HG03439 (cell line): ENCODE measurements at regions not wholly inside any gene's neighbourhood (a gene's known extent, or its start where the extent isn't known, plus 50 kb on each side); places are given as distances from the start of the nearest gene placed in this dataset.
"Not testable (repeated sequence)": the region's sequence is repeated elsewhere in the genome, so short reads cannot be mapped to it uniquely, and the experiment has no call there.

ENCODE experiments used
- ATAC-seq: cut with Tn5 transposase; IDR thresholded peaks from one replicate; pipeline ENCODE4 v1.9.1; 2021; ENCODE audit warnings: mild to moderate bottlenecking, moderate library complexity; ENCODE audit not compliant: unreplicated experiment

- ATAC-seq = no peak
Observed at GRCh38 chrX:81857192-81857591, 655.3 kb downstream of the SH3BGRL start.

GRCh38 chrX:81866873-81867272 is 665.0 kb downstream of the SH3BGRL start:
- no peak for ATAC-seq

- no peak for ATAC-seq
Observed at GRCh38 chrX:81868979-81869378, 667.1 kb downstream of the SH3BGRL start.

- no peak for ATAC-seq
Observed at GRCh38 chrX:81874807-81875206, 672.9 kb downstream of the SH3BGRL start.

- no peak for ATAC-seq
Observed at GRCh38 chrX:81875800-81876199, 673.9 kb downstream of the SH3BGRL start.

GRCh38 chrX:81876437-81876836 is 674.5 kb downstream of the SH3BGRL start:
- ATAC-seq = no peak

- no peak for ATAC-seq
Observed at GRCh38 chrX:81890521-81890920, 688.6 kb downstream of the SH3BGRL start.

- ATAC-seq = no peak
Observed at GRCh38 chrX:81900522-81900921, 698.6 kb downstream of the SH3BGRL start.

- ATAC-seq = no peak
Observed at GRCh38 chrX:81925812-81926211, 723.9 kb downstream of the SH3BGRL start.

GRCh38 chrX:81945911-81946310 is 744.0 kb downstream of the SH3BGRL start:
- not testable (repeated sequence) for ATAC-seq

GRCh38 chrX:81957318-81957717 is 755.4 kb downstream of the SH3BGRL start:
- no peak for ATAC-seq

GRCh38 chrX:81957900-81958545 is 756.1 kb downstream of the SH3BGRL start:
- no peak for ATAC-seq

GRCh38 chrX:81959964-81960363 is 758.1 kb downstream of the SH3BGRL start:
- ATAC-seq = no peak

- not testable (repeated sequence) for ATAC-seq
Observed at GRCh38 chrX:81974413-81974812, 772.5 kb downstream of the SH3BGRL start.

GRCh38 chrX:81979806-81980515 is 778.1 kb downstream of the SH3BGRL start:
- ATAC-seq = no peak

- not testable (repeated sequence) for ATAC-seq
Observed at GRCh38 chrX:81987217-81987616, 785.3 kb downstream of the SH3BGRL start.

GRCh38 chrX:81996166-81996565 is 794.3 kb downstream of the SH3BGRL start:
- no peak for ATAC-seq

GRCh38 chrX:82029571-82030218 is 827.8 kb downstream of the SH3BGRL start:
- ATAC-seq = no peak

GRCh38 chrX:82031250-82031649 is 829.3 kb downstream of the SH3BGRL start:
- ATAC-seq = no peak

GRCh38 chrX:82038793-82039192 is 836.9 kb downstream of the SH3BGRL start:
- ATAC-seq = no peak

GRCh38 chrX:82041034-82041433 is 839.1 kb downstream of the SH3BGRL start:
- ATAC-seq = no peak

GRCh38 chrX:82058728-82059127 is 856.8 kb downstream of the SH3BGRL start:
- no peak for ATAC-seq
